ENCODE measurements at regions not wholly inside any gene's neighbourhood (a gene's known extent, or its start where the extent isn't known, plus 50 kb on each side); places are given as distances from the start of the nearest gene placed in this dataset.

GRCh38 chr3:73734211-73735089 lies 109.7 kb upstream of the PDZRN3 start:
- H3K4me3 Mint-ChIP-seq = no peak overlapping the region
- H3K36me3 Mint-ChIP-seq = no peaks in the 10 kb centered on the region
- peaks cover 24% of the 10 kb centered on the region for H3K4me1 Mint-ChIP-seq
- Histone ChIP-seq H3K27ac (no peak overlapping the region), H3K36me3 (no peaks in the 10 kb centered on the region), H3K79me2 (ENCODE audit: low read depth) (no peaks in the 10 kb centered on the region), H3K4me3 (no peak overlapping the region), H3F3A (ENCODE audit: low read depth) (peaks cover 6% of the 10 kb centered on the region), H3K4me2 (no peak overlapping the region), H3K27me3 (no peaks in the 10 kb centered on the region), H2AFZ (replicated peaks) (no peak overlapping the region), H4K20me1 (ENCODE audit: low read depth) (no peaks in the 10 kb centered on the region), H3K4me1 (peaks cover 5% of the 10 kb centered on the region), H3K9me3 (ENCODE audit: low read depth) (no peaks in the 10 kb centered on the region), H3K9ac (no peak overlapping the region)
- H3K27ac Mint-ChIP-seq = no peak overlapping the region
- no peak for DNase-seq (ENCODE audit: low spot score)
- peaks cover 2% of the 10 kb centered on the region for H3K27me3 Mint-ChIP-seq (ENCODE audit: insufficient read depth, low read depth)
- no peak for TF ChIP-seq EZH2phosphoT487 (IDR thresholded peaks at IDR 0.05)
- no peak for TF ChIP-seq EZH2 (IDR thresholded peaks at IDR 0.05)
- TF ChIP-seq, protein P1, sequence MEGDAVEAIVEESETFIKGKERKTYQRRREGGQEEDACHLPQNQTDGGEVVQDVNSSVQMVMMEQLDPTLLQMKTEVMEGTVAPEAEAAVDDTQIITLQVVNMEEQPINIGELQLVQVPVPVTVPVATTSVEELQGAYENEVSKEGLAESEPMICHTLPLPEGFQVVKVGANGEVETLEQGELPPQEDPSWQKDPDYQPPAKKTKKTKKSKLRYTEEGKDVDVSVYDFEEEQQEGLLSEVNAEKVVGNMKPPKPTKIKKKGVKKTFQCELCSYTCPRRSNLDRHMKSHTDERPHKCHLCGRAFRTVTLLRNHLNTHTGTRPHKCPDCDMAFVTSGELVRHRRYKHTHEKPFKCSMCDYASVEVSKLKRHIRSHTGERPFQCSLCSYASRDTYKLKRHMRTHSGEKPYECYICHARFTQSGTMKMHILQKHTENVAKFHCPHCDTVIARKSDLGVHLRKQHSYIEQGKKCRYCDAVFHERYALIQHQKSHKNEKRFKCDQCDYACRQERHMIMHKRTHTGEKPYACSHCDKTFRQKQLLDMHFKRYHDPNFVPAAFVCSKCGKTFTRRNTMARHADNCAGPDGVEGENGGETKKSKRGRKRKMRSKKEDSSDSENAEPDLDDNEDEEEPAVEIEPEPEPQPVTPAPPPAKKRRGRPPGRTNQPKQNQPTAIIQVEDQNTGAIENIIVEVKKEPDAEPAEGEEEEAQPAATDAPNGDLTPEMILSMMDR (IDR thresholded peaks at IDR 0.05) = no peak
- H3K9me3 Mint-ChIP-seq = peaks cover 5% of the 10 kb centered on the region

DNA sequence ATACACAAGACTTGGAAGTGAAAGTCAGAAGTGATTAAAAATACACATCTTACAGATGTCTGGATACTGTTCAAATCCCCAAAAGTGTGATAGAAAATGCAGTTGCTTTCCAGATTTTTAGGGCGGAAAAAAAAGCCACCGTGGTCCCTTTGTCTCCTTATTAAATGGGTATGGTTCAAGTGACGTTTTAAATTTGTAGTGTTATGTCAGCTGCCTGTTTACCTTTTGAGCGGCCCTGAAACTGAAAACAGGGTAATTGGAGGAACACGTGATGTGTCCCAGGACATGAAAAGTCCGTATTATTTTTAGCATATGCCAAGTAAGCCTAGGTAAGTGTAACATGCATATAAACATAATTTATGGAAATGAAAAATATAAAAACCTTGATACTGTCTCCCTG lies 109.0 kb upstream of the PDZRN3 start:
- no peaks in the 10 kb centered on the region for H3K79me2 ChIP-seq (ENCODE audit: low read depth)
- DNase-seq (ENCODE audit: low spot score) = no peak
- no peak overlapping the region for H3K27ac ChIP-seq
- Mint-ChIP-seq H3K4me3 (no peak overlapping the region), H3K4me1 (peaks cover 25% of the 10 kb centered on the region), H3K27ac (no peak overlapping the region), H3K9me3 (peaks cover 5% of the 10 kb centered on the region), H3K36me3 (no peaks in the 10 kb centered on the region), H3K27me3 (ENCODE audit: insufficient read depth, low read depth) (peaks cover 2% of the 10 kb centered on the region)
- H3K4me1 ChIP-seq = peaks cover 5% of the 10 kb centered on the region
- H3K36me3 ChIP-seq = no peaks in the 10 kb centered on the region
- no peak overlapping the region for H3K9ac ChIP-seq
- H3K4me3 ChIP-seq = no peak overlapping the region
- no peak overlapping the region for H3K4me2 ChIP-seq
- H4K20me1 ChIP-seq (ENCODE audit: low read depth) = no peaks in the 10 kb centered on the region
- no peak for TF ChIP-seq EZH2 (IDR thresholded peaks at IDR 0.05)
- TF ChIP-seq EZH2phosphoT487 (IDR thresholded peaks at IDR 0.05) = no peak
- TF ChIP-seq, protein P1 (IDR thresholded peaks at IDR 0.05) = no peak
- H3K27me3 ChIP-seq = no peaks in the 10 kb centered on the region
- H3F3A ChIP-seq (ENCODE audit: low read depth) = peaks cover 10% of the 10 kb centered on the region
- H2AFZ ChIP-seq (replicated peaks) = no peak overlapping the region
- H3K9me3 ChIP-seq (ENCODE audit: low read depth) = no peaks in the 10 kb centered on the region

GRCh38 chr3:73729969-73730440 lies 105.3 kb upstream of the PDZRN3 start:
- Histone ChIP-seq H3K9ac (no peak overlapping the region), H3K36me3 (no peaks in the 10 kb centered on the region), H3F3A (ENCODE audit: low read depth) (peaks cover 10% of the 10 kb centered on the region), H3K27me3 (no peaks in the 10 kb centered on the region), H3K4me1 (peaks cover 20% of the 10 kb centered on the region), H3K27ac (no peak overlapping the region), H3K9me3 (ENCODE audit: low read depth) (no peaks in the 10 kb centered on the region), H3K4me2 (no peak overlapping the region), H3K4me3 (no peak overlapping the region), H4K20me1 (ENCODE audit: low read depth) (no peaks in the 10 kb centered on the region), H2AFZ (replicated peaks) (no peak overlapping the region), H3K79me2 (ENCODE audit: low read depth) (no peaks in the 10 kb centered on the region)
- Mint-ChIP-seq H3K36me3 (no peaks in the 10 kb centered on the region), H3K4me1 (peaks cover 48% of the 10 kb centered on the region), H3K9me3 (peaks cover 5% of the 10 kb centered on the region), H3K4me3 (no peak overlapping the region), H3K27me3 (ENCODE audit: insufficient read depth, low read depth) (peaks cover 5% of the 10 kb centered on the region), H3K27ac (peak overlapping the region; percentile 44)
- TF ChIP-seq EZH2phosphoT487 (IDR thresholded peaks at IDR 0.05) = no peak
- no peak for TF ChIP-seq EZH2 (IDR thresholded peaks at IDR 0.05)
- TF ChIP-seq, protein P1 (IDR thresholded peaks at IDR 0.05) = no peak
- DNase-seq (ENCODE audit: low spot score) = peak; percentile 28

Measured in neural progenitor cell (in vitro differentiated cells).